IMR-90 (cell line): ENCODE measurements at regions not wholly inside any gene's neighbourhood (a gene's known extent, or its start where the extent isn't known, plus 50 kb on each side); places are given as distances from the start of the nearest gene placed in this dataset.

Experiments
- ATAC-seq: fragments of 200-7000 bp; cut with Tn5 transposase; 2 replicates; pipeline ENCODE4 v1.9.1; 2020; ENCODE audit warnings: low read depth, mild to moderate bottlenecking, moderate library complexity
- BruUV-seq: library from RNA; stranded (reverse); fragments of 400-500 nt; replicated peaks from 2 replicates; lab custom pipeline; 2021; lab: Mats Ljungman, UMichigan
- CTCF ChIA-PET: fragments of 300-600 bp; formaldehyde crosslinking; extraction: SDS; loops from one replicate; lab custom pipeline; 2021; ENCODE audit warnings: antibody characterized with exemption; lab: Yijun Ruan, JAX
- POLR2A ChIA-PET: fragments of 300-600 bp; sonication (Branson Sonifier 250); formaldehyde crosslinking; loops from one replicate; lab custom pipeline; 2022; ENCODE audit warnings: antibody characterized with exemption; ENCODE audit not compliant: unreplicated experiment; lab: Charles Lee
- DNase-seq: peaks from one replicate; pipeline ENCODE4 v3.0.0; 2013
- H2AFZ ChIP-seq: replicated peaks from 2 replicates; pipeline ENCODE3; 2013; ENCODE audit warnings: low read length, mild to moderate bottlenecking; ENCODE audit not compliant: poor library complexity
- H2AK5ac ChIP-seq: 2 replicates; pipeline ENCODE4 v1.6.1; 2013; ENCODE audit warnings: low read depth, low read length, inconsistent platforms
- H2AK9ac ChIP-seq: replicated peaks from 2 replicates; pipeline ENCODE3; 2013; ENCODE audit warnings: mild to moderate bottlenecking, low read depth, low read length, moderate library complexity; ENCODE audit not compliant: poor library complexity
- H2BK120ac ChIP-seq: 2 replicates; pipeline ENCODE4 v1.6.1; 2013; ENCODE audit warnings: low read depth, low read length, inconsistent platforms
- H2BK15ac ChIP-seq: 3 replicates; pipeline ENCODE4 v1.6.1; 2013; ENCODE audit warnings: low read depth, low read length, inconsistent platforms
- H2BK20ac ChIP-seq: 2 replicates; pipeline ENCODE4 v1.6.1; 2013; ENCODE audit warnings: low read depth, mild to moderate bottlenecking, inconsistent platforms, low read length, moderate library complexity
- H2BK5ac ChIP-seq: 2 replicates; pipeline ENCODE4 v1.6.1; 2013; ENCODE audit warnings: mild to moderate bottlenecking, low read depth, low read length, inconsistent platforms; ENCODE audit not compliant: poor library complexity, severe bottlenecking
- H3K14ac ChIP-seq: replicated peaks from 2 replicates; pipeline ENCODE4 v1.6.1; 2013; ENCODE audit warnings: low read depth, low read length, inconsistent platforms
- H3K18ac ChIP-seq: 2 replicates; pipeline ENCODE4 v1.6.1; 2013; ENCODE audit warnings: low read depth, low read length, control low read depth
- H3K23ac ChIP-seq: 2 replicates; pipeline ENCODE4 v1.6.1; 2013; ENCODE audit warnings: low read depth, low read length, inconsistent platforms
- H3K27ac ChIP-seq: 2 replicates; pipeline ENCODE4 v1.5.1; 2013; ENCODE audit warnings: mild to moderate bottlenecking, control low read depth, low read length; ENCODE audit not compliant: insufficient read depth
- H3K27me3 ChIP-seq: 2 replicates; pipeline ENCODE4 v1.6.1; 2013; ENCODE audit warnings: low read length; ENCODE audit not compliant: control insufficient read depth, insufficient read depth
- H3K36me3 ChIP-seq: 2 replicates; pipeline ENCODE4 v1.6.1; 2013; ENCODE audit warnings: low read length, mixed read lengths; ENCODE audit not compliant: control insufficient read depth, insufficient read depth
- H3K4ac ChIP-seq: 2 replicates; pipeline ENCODE4 v1.6.1; 2013; ENCODE audit warnings: low read depth, low read length, inconsistent platforms
- H3K4me1 ChIP-seq: 2 replicates; pipeline ENCODE4 v1.6.1; 2013; ENCODE audit warnings: low read length, mixed read lengths; ENCODE audit not compliant: control insufficient read depth, insufficient read depth
- H3K4me2 ChIP-seq: 2 replicates; pipeline ENCODE4 v1.6.1; 2013; ENCODE audit warnings: low read depth, mild to moderate bottlenecking, control low read depth, low read length, moderate library complexity
- H3K4me3 ChIP-seq: 2 replicates; pipeline ENCODE4 v1.5.1; 2013; ENCODE audit warnings: low read depth, mild to moderate bottlenecking, control low read depth, low read length, moderate library complexity; ENCODE audit not compliant: insufficient read depth
- H3K56ac ChIP-seq: 2 replicates; pipeline ENCODE4 v1.6.1; 2013; ENCODE audit warnings: low read length, inconsistent platforms; ENCODE audit not compliant: insufficient read depth; ENCODE audit errors: extremely low read depth
- H3K79me1 ChIP-seq, 2 experiments: 2 replicates each; pipeline ENCODE4 v1.6.1; 2013; ENCODE audit warnings: low read length in 2 of 2, inconsistent platforms in 1 of 2, low read depth in 1 of 2
- H3K9ac ChIP-seq: 2 replicates; pipeline ENCODE4 v1.6.1; 2013; ENCODE audit warnings: low read depth, low read length, control low read depth
- H3K9me1 ChIP-seq: 2 replicates; pipeline ENCODE4 v1.6.1; 2013; ENCODE audit warnings: low read length, inconsistent platforms; ENCODE audit not compliant: insufficient read depth
- H3K9me3 ChIP-seq: 2 replicates; pipeline ENCODE4 v1.6.1; 2013; ENCODE audit warnings: low read length; ENCODE audit not compliant: control insufficient read depth, insufficient read depth
- H4K20me1 ChIP-seq: 2 replicates; pipeline ENCODE4 v1.6.1; 2013; ENCODE audit warnings: low read length, inconsistent platforms; ENCODE audit not compliant: insufficient read depth
- H4K5ac ChIP-seq: 2 replicates; pipeline ENCODE4 v1.6.1; 2013; ENCODE audit warnings: mild to moderate bottlenecking, low read depth, low read length, control low read depth
- H4K8ac ChIP-seq, 2 experiments: 2 replicates each; pipeline ENCODE4 v1.6.1; 2013; ENCODE audit warnings: low read depth in 2 of 2, low read length in 2 of 2, control low read depth in 1 of 2, inconsistent platforms in 1 of 2
- H4K91ac ChIP-seq: 2 replicates; pipeline ENCODE4 v1.6.1; 2013; ENCODE audit warnings: low read depth, low read length, inconsistent platforms; ENCODE audit not compliant: insufficient read depth
- BHLHE40 ChIP-seq: fragments of 150-350 bp; IDR thresholded peaks from 2 replicates; pipeline ENCODE4 v1.6.1; 2016; ENCODE audit warnings: mild to moderate bottlenecking, low read depth, low read length
- CHD1 ChIP-seq: IDR thresholded peaks from 2 replicates; pipeline ENCODE4 v1.6.1; 2012; ENCODE audit warnings: low read depth, low read length, improper control_type of control experiment
- CTCF ChIP-seq: conservative IDR thresholded peaks from 2 replicates; pipeline ENCODE4 v1.5.1; 2012; ENCODE audit warnings: mild to moderate bottlenecking, low read depth, low read length, improper control_type of control experiment
- MAFK ChIP-seq: IDR thresholded peaks from 2 replicates; pipeline ENCODE4 v1.6.1; 2012; ENCODE audit warnings: low read depth, low read length, improper control_type of control experiment
- RFX5 ChIP-seq: IDR thresholded peaks from 2 replicates; pipeline ENCODE4 v1.8.0; 2012; ENCODE audit warnings: low read depth, mild to moderate bottlenecking, low read length, moderate library complexity
- dilution Hi-C: fragments of 300-500 bp; cut with HindIII; formaldehyde crosslinking; loops from one replicate; pipeline ENCODE4 v1.14.3; 2018; ENCODE audit warnings: low sequenced_read_pairs; ENCODE audit not compliant: unreplicated experiment
- in situ Hi-C: fragments of 300-500 bp; cut with MboI; formaldehyde crosslinking; loops from 3 replicates; pipeline ENCODE4 v1.14.3; 2019; ENCODE audit warnings: low sequenced_read_pairs, inconsistent platforms, mixed read lengths
- intact Hi-C: fragments of 100-400 bp; cut with micrococcal nuclease; formaldehyde crosslinking; loops from 2 replicates; pipeline ENCODE4 v1.10.0; 2022

DNA sequence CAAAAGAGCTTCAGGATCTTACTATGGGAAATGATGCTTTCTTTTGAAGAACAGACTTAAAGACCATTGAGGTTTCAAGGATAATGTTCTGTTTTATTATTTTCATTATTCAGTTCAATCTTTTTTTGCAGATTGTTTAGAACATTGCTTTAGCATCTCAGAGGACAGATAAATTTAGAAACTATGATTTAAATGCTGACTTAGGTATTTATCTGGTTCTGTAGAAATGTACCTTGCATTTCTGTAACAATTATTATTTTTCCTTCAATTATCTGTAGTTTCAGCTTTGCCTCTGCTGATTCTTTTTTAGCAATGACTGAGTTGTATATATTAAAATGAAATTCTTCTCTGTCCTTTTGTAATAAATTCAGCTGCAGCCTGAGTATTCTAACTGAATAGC lies 205.4 kb upstream of the PCSK2 start:
- no peak overlapping the region for H2AK5ac ChIP-seq
- no peak overlapping the region for H3K9ac ChIP-seq
- TF ChIP-seq MAFK (peak; percentile 85), CTCF (no peak), RFX5 (no peak), BHLHE40 (no peak), CHD1 (no peak)
- H4K5ac ChIP-seq, result no peak overlapping the region
- no peaks in the 10 kb centered on the region for H4K20me1 ChIP-seq
- no peak overlapping the region for H3K18ac ChIP-seq
- no peak overlapping the region for H3K4me3 ChIP-seq
- H3K79me1 ChIP-seq, result no peaks in the 10 kb centered on the region
- ChIA-PET CTCF (no interaction called here), POLR2A (no interaction called here)
- intact Hi-C loops, result no loop called here
- no peak overlapping the region; the same call in 1 of the 2 replicates for H2BK20ac ChIP-seq
- no peak for ATAC-seq
- in situ Hi-C loops, result no loop called here
- no peak overlapping the region for H2AK9ac ChIP-seq
- H2BK5ac ChIP-seq, result no peak overlapping the region
- no peak overlapping the region for H4K8ac ChIP-seq
- H3K9me1 ChIP-seq, result no peaks in the 10 kb centered on the region
- no peak overlapping the region for H2BK120ac ChIP-seq
- no TSS peak for BruUV-seq
- no peak for DNase-seq
- no peak overlapping the region for H3K14ac ChIP-seq
- no peaks in the 10 kb centered on the region for H3K36me3 ChIP-seq
- no peak overlapping the region for H3K27ac ChIP-seq
- no peak overlapping the region for H3K4me2 ChIP-seq
- no peak overlapping the region for H3K23ac ChIP-seq
- no peak overlapping the region for H2AFZ ChIP-seq
- H4K91ac ChIP-seq, result no peak overlapping the region
- peaks cover 11% of the 10 kb centered on the region for H3K4me1 ChIP-seq
- dilution Hi-C loops, result no loop called here
- no peak overlapping the region for H3K4ac ChIP-seq
- H3K9me3 ChIP-seq, result no peaks in the 10 kb centered on the region
- H3K56ac ChIP-seq, result no peak overlapping the region
- no peak overlapping the region for H2BK15ac ChIP-seq
- H3K27me3 ChIP-seq, result no peaks in the 10 kb centered on the region
